GM18508 (cell line): ENCODE measurements at regions not wholly inside any gene's neighbourhood (a gene's known extent, or its start where the extent isn't known, plus 50 kb on each side); places are given as distances from the start of the nearest gene placed in this dataset.
"Not testable (repeated sequence)": the region's sequence is repeated elsewhere in the genome, so short reads cannot be mapped to it uniquely, and the experiment has no call there.

Experiments
- ATAC-seq: cut with Tn5 transposase; IDR thresholded peaks from one replicate; pipeline ENCODE4 v1.9.1; 2021; ENCODE audit warnings: moderate number of reproducible peaks; ENCODE audit not compliant: insufficient read depth, unreplicated experiment

DNA sequence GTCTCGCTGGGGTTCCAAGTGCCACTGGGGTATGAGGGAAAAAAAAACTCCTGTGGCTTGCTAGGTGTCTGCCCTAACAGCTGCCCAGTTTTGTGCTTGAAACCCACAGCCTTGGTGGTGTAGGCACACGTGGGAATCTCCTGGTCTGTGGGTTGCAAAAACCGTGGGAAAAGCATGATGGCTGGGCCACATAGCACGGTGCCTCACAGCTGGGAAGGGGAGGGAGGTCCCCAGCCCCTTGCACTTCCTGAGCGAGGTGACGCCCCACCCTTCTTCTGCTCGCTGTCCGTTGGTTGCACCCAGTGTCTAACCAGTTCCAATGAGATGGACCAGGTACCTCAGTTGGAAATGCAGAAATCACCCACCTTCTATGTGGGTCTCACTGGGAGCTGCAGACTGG lies 144.3 kb downstream of the KBTBD8 start:
- no peak for ATAC-seq

DNA sequence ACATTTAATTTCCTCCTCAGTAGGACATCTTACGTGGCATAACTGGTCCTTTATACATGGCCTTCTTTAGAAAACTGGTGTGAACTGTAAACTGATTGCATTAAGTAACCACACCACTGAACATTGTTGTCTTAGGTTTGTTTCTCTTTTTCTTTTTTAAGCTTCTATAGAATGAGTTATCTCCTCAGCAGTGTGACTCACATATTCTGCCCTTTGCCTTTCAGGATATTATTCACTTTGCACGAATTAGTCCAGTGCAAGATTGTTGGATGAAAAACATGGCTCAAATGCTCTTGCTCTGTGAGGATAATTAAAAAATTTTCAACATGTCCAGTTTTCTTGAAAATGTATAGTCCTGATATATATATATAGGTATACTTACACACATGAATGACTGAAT lies 147.6 kb downstream of the KBTBD8 start:
- no peak for ATAC-seq

DNA sequence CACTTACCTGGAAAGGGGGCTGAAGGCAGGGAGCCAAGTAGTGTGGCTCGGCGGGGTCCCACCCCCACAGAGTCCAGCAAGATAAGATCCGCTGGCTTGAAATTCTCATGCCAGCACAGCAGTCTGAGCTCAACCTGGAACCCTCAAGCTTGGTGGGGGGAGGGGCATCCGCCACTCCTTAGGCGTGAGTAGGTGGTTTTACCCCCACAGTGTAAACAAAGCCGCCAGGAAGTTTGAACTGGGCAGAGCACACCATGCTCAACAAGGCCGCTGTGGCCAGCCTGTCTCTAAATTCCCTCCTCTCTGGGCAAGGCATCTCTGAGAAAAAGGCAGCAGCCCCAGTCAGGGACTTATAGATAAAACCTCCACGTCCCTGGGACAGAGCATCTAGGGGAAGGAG lies 156.3 kb downstream of the KBTBD8 start:
- ATAC-seq, result no peak

DNA sequence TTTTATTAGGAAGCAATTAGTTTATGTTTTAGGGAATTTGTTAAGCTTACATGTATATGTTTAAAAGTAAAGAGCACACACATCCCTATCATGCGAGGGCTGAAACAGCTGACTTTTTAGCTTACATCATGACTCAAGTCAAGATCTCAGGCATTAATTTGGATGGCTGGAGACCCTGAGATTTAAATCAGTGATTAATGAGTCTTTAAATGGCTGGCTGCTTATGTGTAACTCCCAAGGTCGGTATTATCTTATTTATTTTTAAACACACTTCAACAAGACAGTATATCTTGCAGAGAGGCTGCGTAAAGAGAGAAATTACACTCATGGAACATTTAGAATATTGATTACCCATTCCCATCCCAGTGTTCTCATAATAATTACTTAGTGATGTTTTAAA lies 169.4 kb downstream of the KBTBD8 start:
- no peak for ATAC-seq

DNA sequence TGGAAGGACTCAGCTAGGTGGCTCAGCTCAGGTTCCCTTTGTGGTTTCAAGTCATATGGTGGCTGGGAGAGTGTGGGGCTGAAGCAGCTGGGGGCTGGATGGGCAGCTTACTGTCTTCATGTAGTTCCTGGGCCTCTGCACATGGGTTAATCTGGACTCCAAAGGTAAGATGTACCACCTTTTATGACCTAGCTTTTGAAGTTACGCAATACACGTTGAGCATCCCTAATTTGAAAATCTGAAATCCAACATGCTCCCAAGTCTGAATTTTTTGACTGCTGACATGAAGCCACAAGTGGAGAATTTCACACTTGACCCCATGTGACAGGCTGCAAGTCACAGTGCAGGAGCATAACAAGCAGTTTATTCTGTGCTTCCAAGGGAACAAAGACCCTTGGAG lies 173.7 kb downstream of the KBTBD8 start:
- no peak for ATAC-seq

DNA sequence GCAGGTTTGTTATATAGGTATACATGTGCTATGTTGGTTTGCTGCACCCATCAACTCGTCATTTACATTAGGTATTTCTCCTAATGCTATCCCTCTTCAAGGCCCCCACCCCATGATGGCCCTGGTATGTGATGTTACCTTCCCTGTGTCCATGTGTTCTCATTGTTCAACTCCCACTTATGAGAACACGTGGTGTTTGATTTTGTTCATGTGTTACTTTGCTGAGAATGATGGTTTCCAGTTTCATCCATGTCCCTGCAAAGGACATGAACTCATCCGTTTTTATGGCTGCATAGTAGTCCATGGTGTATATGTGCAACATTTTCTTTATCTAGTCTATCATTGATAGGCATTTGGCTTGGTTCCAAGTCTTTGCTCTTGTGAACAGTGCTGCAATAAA lies 175.0 kb downstream of the KBTBD8 start:
- not testable (repeated sequence) for ATAC-seq

DNA sequence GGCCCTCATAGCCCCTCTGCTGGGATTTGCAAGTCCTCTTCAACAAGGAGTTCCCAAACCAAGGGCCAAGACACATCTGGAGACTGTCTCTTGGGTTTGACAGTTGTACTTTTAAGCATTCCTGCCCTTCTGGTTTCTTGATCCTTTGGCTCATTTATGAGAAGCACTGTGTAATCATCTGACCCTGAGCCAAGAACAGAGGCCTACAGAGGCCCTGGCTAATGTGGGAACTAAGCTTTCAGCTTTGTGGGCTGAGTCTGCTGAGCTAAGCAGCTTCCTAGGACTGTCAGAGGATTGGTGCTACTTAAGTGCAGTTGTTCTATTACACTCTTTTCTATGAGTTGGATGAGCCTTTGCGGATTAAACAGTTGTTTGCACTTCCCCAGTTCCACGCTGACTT lies 178.3 kb downstream of the KBTBD8 start:
- ATAC-seq, result no peak

DNA sequence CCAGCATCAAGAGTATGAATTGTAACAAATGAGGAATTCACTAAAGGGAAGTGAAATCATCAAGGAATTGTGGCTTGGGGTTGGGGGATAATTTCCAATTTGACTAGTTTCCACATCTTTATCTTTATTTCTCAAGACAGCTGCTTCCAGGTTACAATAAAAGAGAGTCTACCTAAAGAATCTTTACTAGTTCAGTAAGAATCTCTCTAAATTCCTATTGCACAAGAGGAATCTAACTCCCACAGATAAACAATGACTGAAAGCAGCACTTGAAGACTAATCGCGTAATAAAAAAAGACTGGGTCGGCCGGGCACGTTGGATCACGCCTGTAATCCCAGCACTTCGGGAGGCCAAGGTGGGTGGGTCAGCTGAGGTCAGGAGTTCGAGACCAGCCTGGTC lies 194.4 kb downstream of the KBTBD8 start:
- ATAC-seq, result no peak

DNA sequence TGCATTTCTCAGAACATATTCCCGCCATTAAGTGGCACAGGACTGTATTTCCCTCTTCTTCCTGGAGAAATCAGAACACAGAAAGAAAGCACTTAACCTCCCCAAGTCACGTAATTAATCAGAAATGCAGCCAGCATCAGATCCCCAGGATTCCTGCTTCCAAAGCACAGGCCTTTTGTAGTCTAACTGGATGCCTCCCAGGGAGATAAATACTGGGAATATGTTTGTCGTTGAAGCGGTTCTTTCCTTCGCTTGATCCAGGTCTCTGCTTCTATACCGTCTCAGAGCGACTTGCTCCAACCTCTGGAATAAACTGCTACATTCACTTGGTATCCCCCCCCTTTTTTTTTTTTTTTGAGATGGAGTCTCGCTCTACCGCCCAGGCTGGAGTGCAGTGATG lies 198.6 kb downstream of the KBTBD8 start:
- ATAC-seq, result no peak

DNA sequence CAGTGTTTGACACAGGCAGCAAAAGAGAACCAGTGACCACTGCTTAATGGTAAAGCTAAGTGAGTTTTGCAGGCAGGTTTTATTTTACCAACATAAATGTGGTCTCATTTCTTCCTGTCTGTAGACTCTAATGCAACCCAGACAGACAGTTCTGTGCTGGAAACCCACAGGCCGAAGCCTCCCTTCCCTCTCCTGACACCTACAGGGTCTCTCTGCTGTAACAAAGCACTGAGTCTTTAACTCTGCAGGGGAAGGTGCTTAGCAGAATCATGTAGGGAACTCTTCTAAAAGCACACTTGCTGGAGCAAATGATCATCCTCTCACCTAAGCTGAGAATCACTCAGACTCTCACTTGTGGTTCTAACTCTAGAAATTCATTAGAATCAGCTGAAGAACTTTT lies 200.3 kb downstream of the KBTBD8 start:
- ATAC-seq, result no peak

DNA sequence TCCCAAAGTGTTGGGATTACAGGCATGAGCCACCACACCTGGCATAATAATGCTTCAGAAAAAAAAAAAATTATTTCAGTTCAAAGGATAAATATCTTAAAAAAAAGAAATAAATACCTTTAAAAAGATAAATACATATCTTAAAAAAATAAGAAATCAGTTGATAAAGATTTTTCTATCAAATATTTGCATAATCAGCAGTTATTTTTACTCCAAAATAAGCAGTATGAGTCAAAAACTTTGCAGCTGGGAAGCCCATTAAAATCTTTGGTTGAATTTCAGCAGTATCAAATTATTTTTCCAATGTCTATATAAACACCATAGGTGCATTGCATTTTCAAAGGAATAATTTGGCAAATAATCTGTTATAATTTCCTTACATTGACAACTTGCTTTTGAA lies 202.5 kb downstream of the KBTBD8 start:
- ATAC-seq, result no peak

DNA sequence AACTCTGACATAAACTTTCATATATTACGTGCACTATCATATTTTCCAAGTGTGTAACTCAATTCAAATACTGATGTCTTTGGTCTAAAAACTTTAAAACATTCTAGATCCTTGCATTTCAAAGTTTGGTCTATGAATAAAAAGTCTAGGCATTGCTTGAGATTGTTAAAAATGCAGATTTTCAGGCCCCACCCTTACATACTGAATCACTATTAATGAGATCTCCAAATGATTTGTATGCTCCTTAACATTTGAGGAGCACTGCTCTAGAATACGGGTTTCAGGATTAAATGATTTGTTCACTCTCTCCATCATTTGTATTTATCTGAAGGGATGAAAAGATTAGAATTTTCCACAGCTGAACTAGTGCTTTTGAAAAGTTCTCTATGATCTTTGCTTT lies 202.9 kb downstream of the KBTBD8 start:
- ATAC-seq, result no peak

DNA sequence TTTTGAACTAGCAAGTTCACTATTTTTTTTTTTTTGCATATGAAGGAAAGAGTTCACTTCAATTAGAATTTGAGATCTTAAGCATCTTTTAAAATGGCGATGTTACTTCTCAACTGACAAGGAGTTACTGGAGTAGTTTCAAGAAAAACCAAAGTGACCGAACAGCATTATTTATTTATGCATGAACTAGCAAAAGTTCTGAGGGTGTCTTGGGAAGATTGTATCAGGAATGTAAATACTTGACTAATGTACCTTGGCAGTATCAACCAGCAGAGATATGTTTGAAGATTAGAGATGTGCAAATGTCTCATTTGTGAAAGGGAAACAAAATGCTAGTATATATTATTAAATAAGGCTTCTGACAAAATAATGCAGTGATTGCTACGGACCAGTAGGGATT lies 203.9 kb downstream of the KBTBD8 start:
- no peak for ATAC-seq

DNA sequence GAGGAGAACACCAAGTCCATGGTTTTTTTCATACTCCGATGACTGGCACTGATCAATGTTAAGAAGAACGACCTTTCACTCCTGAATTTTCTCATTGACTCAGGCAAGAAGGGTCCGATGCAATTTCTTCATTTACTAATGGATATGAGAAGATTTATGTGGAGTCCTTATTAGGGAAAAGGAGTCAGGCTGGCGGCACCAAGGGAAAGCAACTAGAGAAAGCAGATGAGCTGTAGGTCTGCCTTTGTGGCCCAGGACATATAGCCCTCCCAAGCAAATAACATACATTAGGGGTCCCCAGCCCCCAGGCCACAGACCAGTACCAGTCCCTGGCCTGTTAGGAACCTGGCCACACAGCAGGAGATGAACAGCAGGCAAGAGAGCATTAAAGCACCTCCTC lies 206.8 kb downstream of the KBTBD8 start:
- ATAC-seq, result no peak

DNA sequence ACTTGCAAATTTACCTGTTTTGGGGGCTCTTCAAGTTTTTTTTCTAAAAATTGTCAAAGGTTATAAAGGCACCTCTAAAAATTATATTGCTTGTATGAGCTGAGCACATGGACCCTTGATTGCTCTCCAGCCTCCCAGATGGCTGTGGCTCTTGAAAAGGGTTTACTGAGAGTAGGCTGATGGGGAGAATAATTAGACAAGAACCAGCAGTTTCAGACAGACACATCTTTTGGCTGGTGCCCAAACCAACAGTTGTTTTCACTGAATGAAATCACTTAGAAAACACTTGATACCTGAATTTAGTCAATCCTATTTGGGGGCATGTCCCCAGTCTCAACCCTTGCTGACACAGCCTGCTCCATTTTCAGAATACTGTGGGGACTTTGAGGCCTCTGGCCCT lies 217.6 kb downstream of the KBTBD8 start:
- ATAC-seq, result no peak

DNA sequence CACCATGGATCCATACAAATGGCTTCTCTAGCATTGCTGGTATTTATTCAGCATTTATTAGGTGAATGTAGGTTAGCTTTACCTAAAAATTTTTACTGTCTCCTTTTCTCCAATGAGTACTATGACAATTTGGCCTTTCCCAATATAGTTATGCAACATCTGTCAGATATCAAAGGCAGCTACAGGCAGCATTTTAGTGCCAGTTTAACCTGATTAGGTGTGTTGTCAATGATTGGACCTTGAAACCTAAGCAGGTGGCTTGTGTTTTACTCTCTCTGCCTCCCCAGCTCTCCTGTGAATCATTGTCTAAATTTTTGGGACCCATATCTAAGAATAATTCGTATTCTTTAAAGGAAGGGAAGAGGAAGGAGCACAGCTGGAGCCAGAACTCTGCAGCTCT lies 228.9 kb downstream of the KBTBD8 start:
- no peak for ATAC-seq

DNA sequence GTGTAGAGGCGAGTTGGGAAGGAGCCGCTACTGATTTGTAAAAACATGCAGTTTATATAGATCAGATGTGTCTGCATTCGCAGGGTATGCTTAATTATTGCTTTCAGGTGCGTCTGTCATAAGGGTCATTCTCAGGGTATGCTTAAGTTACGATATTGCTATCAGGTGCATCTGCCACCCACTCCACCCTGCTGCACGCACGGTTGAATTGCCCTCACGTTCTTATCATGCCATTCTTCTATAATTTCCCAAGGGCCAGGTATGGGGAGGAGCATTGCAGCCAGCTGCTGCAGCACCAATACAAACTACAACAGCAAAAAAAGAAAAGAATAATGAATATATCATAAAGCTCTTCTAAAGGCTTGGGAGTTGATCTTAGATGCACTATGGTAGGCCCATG lies 230.0 kb downstream of the KBTBD8 start:
- no peak for ATAC-seq

DNA sequence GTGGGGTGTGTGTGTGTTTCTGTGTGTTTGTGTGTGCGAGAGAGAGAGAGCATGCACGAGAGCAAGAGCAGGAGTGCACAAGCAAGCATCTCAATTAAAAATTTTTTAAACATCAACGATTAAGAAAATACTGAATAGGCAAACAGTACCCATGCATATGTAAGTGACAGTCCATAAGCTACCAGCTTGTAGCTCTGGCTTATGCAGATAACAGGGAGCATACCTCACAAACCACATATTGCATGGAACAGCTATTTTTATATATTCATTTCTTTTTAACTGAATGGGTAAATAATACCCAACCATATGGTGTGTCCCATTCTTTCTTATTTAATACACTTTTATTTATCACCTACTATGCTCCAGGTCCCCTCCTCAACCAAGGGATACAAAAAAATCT lies 234.5 kb downstream of the KBTBD8 start:
- ATAC-seq, result no peak

DNA sequence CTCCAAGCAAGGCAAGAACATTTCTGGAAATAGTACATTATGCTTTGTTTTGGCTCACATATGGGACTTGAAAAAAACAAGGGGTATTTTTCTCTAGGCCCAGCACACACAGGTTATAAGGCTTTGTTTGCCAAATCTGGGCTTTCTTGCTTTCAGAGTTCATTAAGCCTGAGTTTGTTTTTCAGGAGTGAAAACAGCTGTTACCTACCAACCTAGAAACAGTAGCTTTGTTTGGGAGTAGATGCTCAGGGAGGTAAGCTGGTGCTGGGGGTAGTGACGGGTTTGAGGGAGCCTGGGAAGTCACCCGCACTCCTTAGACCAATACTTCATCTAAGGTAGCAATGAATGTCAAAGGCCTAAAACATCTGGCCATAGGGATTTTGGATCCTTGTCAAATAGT lies 241.2 kb downstream of the KBTBD8 start:
- no peak for ATAC-seq

DNA sequence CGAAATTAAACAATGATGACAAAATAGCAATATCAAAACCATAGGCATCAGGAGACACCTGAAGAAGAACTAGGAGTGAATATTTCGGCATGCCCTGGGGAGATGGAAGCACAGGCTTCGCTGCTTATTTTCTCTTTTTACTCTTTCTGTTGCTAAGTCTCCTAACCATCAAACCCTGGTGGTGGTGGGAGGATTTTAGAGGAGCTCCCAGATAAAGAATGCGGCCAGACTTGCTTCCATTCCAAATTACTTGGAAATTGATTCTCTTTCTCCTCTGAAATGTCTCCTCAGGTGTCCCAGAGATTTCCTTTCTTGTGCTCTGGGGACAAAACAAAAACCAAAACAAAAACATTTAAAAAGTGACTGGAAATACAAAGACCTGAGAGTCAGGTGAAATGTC lies 243.0 kb downstream of the KBTBD8 start:
- no peak for ATAC-seq

DNA sequence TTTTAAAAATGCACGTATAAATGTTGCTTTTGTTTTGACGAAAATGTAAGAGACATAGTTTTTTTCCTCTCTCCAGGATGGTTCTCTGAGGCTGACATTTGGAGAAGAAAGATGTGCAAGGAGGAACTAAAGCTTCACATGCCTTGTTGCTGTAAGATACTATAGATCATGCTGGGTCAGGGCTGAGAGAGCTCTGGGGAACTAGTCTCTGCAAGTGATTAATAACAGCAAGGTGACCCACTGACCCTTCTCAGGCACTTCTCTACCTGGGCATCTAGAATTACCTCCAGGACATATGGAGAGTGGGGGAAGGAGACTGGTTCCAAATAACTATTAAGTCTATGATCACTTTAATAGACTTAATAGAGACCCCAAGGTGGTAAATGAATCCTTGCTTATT lies 246.0 kb downstream of the KBTBD8 start:
- no peak for ATAC-seq

DNA sequence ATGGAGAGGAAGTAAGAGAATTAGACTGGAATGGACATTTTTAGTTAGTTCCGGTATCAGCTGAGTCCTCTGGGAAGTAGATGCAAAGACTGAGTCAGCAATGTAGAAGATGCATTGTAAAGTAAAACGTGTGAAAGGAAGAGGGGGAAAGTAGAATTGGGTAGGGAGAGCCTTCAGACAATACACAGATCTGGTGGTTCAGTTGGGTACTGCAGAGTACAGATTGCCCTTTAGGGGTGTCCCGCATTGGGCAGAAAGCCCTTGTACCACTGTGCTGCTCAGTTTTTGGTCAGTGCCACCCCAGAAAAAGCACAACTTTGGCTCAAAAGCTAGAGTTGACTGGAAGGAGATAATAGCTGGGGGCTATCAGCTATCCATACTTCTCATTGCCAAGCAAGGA lies 247.4 kb downstream of the KBTBD8 start:
- ATAC-seq, result no peak

DNA sequence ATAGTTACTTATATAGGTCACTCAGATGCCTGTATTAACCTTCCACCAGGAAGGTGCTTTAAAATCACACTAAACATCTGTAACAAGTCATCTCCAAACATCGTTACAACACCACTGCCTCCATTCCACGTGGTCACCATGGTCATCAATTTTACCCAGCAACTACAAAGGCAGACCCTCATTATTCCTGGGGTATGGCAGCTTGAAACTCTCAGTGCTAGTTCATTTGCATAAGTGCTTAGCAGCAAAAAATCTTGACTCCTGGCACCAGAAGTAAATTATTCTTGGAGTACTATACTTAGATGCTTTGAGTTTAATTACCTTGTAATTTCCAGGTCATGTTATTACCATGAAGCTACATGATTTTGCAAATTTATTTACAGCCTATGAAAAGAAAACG lies 250.6 kb downstream of the KBTBD8 start:
- no peak for ATAC-seq
